Hepatocyte (in vitro differentiated cells): ENCODE measurements at regions not wholly inside any gene's neighbourhood (a gene's known extent, or its start where the extent isn't known, plus 50 kb on each side); places are given as distances from the start of the nearest gene placed in this dataset.

Source experiments
- CTCF ChIP-seq: fragments of 200-600 bp; sonication (generic); IDR thresholded peaks from 2 replicates; pipeline ENCODE4 v1.5.1; 2016; ENCODE audit warnings: antibody characterized with exemption, mild to moderate bottlenecking; ENCODE audit not compliant: poor library complexity
- EZH2 ChIP-seq: fragments of 200-600 bp; sonication (generic); IDR thresholded peaks from 2 replicates; pipeline ENCODE4 v1.6.1; 2016; ENCODE audit warnings: antibody characterized with exemption, mild to moderate bottlenecking, borderline replicate concordance
- EZH2phosphoT487 ChIP-seq: fragments of 200-600 bp; sonication (generic); IDR thresholded peaks from one replicate; pipeline ENCODE4 v1.6.1; 2018; ENCODE audit warnings: antibody characterized with exemption, mild to moderate bottlenecking, low read depth, moderate library complexity; ENCODE audit not compliant: unreplicated experiment, severe bottlenecking

- TF ChIP-seq EZH2phosphoT487 (no peak), EZH2 (no peak), CTCF (no peak)
Measured at GRCh38 chr17:54482843-54483242, 417.8 kb upstream of the TOM1L1 start.
